Activated CD8-positive, alpha-beta memory T cell treated with anti-CD3 and anti-CD28 coated beads, Interleukin-2, amount 10 ng/mL, durations not matched to agents 7 days and 5 days (primary cell): ENCODE measurements at regions not wholly inside any gene's neighbourhood (a gene's known extent, or its start where the extent isn't known, plus 50 kb on each side); places are given as distances from the start of the nearest gene placed in this dataset.

Experiments used
- ATAC-seq: fragments of 150-1000 bp; cut with Tn5 transposase; one replicate; pipeline ENCODE4 v1.10.0; 2021; ENCODE audit warnings: moderate library complexity
- CTCF ChIA-PET: fragments of 350-600 bp; sonication (Branson Sonifier 250); formaldehyde crosslinking; loops from one replicate; lab custom pipeline; 2021; ENCODE audit warnings: antibody characterized with exemption; lab: Charles Lee
- DNase-seq: peaks from one replicate; pipeline ENCODE4 v3.0.0-alpha.2; 2020
- H3K27ac Mint-ChIP-seq: one replicate; pipeline ENCODE4 v1.8.0; 2021; ENCODE audit warnings: mild to moderate bottlenecking, mixed read lengths
- H3K27me3 Mint-ChIP-seq: one replicate; pipeline ENCODE4 v1.8.0; 2021; ENCODE audit warnings: mixed read lengths
- H3K36me3 Mint-ChIP-seq: one replicate; pipeline ENCODE4 v1.8.0; 2021; ENCODE audit warnings: mild to moderate bottlenecking, mixed read lengths
- H3K4me1 Mint-ChIP-seq: one replicate; pipeline ENCODE4 v1.8.0; 2021; ENCODE audit warnings: mixed read lengths
- H3K4me3 Mint-ChIP-seq: one replicate; pipeline ENCODE4 v1.8.0; 2021; ENCODE audit warnings: mild to moderate bottlenecking, moderate library complexity, mixed read lengths
- H3K9me3 Mint-ChIP-seq: one replicate; pipeline ENCODE4 v1.8.0; 2022; ENCODE audit warnings: low read depth, mixed read lengths

- peaks cover 5% of the 10 kb centered on the region for H3K27me3 Mint-ChIP-seq
- no peaks in the 10 kb centered on the region for H3K9me3 Mint-ChIP-seq
- no peak for DNase-seq
- H3K27ac Mint-ChIP-seq: no peak overlapping the region
- H3K4me3 Mint-ChIP-seq: no peak overlapping the region
- CTCF ChIA-PET: no interaction called here
- no peaks in the 10 kb centered on the region for H3K36me3 Mint-ChIP-seq
- H3K4me1 Mint-ChIP-seq: no peaks in the 10 kb centered on the region
- ATAC-seq: no peak
Observed at GRCh38 chr11:70759846-70760245, 361.5 kb downstream of the CTTN start.

GRCh38 chr11:70760416-70761020 is 362.2 kb downstream of the CTTN start:
- no peak for ATAC-seq
- Mint-ChIP-seq H3K27ac (no peak overlapping the region), H3K9me3 (no peaks in the 10 kb centered on the region), H3K36me3 (no peaks in the 10 kb centered on the region), H3K4me1 (no peaks in the 10 kb centered on the region), H3K4me3 (no peak overlapping the region), H3K27me3 (peaks cover 5% of the 10 kb centered on the region)
- no peak for DNase-seq
- CTCF ChIA-PET: no interaction called here

GRCh38 chr11:70761094-70761907 is 363.0 kb downstream of the CTTN start:
- ATAC-seq (no peak), DNase-seq (no peak)
- H3K27ac Mint-ChIP-seq: no peak overlapping the region
- H3K4me1 Mint-ChIP-seq: no peaks in the 10 kb centered on the region
- no peak overlapping the region for H3K4me3 Mint-ChIP-seq
- H3K27me3 Mint-ChIP-seq: peaks cover 5% of the 10 kb centered on the region
- no peaks in the 10 kb centered on the region for H3K36me3 Mint-ChIP-seq
- CTCF ChIA-PET: no interaction called here
- no peaks in the 10 kb centered on the region for H3K9me3 Mint-ChIP-seq

- no peak for ATAC-seq
- H3K4me3 Mint-ChIP-seq: no peak overlapping the region
- no peaks in the 10 kb centered on the region for H3K27me3 Mint-ChIP-seq
- no peaks in the 10 kb centered on the region for H3K4me1 Mint-ChIP-seq
- no peaks in the 10 kb centered on the region for H3K9me3 Mint-ChIP-seq
- CTCF ChIA-PET: interaction anchor here (0.6 kb wide), 1 partner anchor 53 kb away, joined by 3 read pairs; no protein-coding TSS in a partner anchor
- no peak for DNase-seq
- H3K36me3 Mint-ChIP-seq: no peaks in the 10 kb centered on the region
- no peak overlapping the region for H3K27ac Mint-ChIP-seq
Observed at GRCh38 chr11:70761908-70762337, 363.6 kb downstream of the CTTN start.

GRCh38 chr11:70762810-70763209 is 364.5 kb downstream of the CTTN start:
- no peaks in the 10 kb centered on the region for H3K36me3 Mint-ChIP-seq
- no peaks in the 10 kb centered on the region for H3K9me3 Mint-ChIP-seq
- CTCF ChIA-PET: no interaction called here
- ATAC-seq: no peak
- H3K4me3 Mint-ChIP-seq: no peak overlapping the region
- H3K27me3 Mint-ChIP-seq: no peaks in the 10 kb centered on the region
- H3K4me1 Mint-ChIP-seq: no peaks in the 10 kb centered on the region
- no peak overlapping the region for H3K27ac Mint-ChIP-seq
- no peak for DNase-seq

- no peaks in the 10 kb centered on the region for H3K27me3 Mint-ChIP-seq
- no peaks in the 10 kb centered on the region for H3K4me1 Mint-ChIP-seq
- H3K36me3 Mint-ChIP-seq: no peaks in the 10 kb centered on the region
- ATAC-seq (no peak), DNase-seq (no peak)
- CTCF ChIA-PET: no interaction called here
- no peak overlapping the region for H3K27ac Mint-ChIP-seq
- H3K4me3 Mint-ChIP-seq: no peak overlapping the region
- H3K9me3 Mint-ChIP-seq: no peaks in the 10 kb centered on the region
Observed at GRCh38 chr11:70763606-70764005, 365.3 kb downstream of the CTTN start.

- DNase-seq (no peak), ATAC-seq (no peak)
- Mint-ChIP-seq H3K4me3 (no peak overlapping the region), H3K9me3 (no peaks in the 10 kb centered on the region), H3K36me3 (no peaks in the 10 kb centered on the region), H3K27me3 (no peaks in the 10 kb centered on the region), H3K27ac (no peak overlapping the region), H3K4me1 (no peaks in the 10 kb centered on the region)
- CTCF ChIA-PET: no interaction called here
Observed at GRCh38 chr11:70764356-70764905, 366.1 kb downstream of the CTTN start.

GRCh38 chr11:70766901-70767300 is 368.6 kb downstream of the CTTN start:
- Mint-ChIP-seq H3K27ac (no peak overlapping the region), H3K27me3 (no peaks in the 10 kb centered on the region), H3K9me3 (no peaks in the 10 kb centered on the region), H3K36me3 (no peaks in the 10 kb centered on the region), H3K4me1 (no peaks in the 10 kb centered on the region), H3K4me3 (no peak overlapping the region)
- ATAC-seq: no peak
- CTCF ChIA-PET: no interaction called here
- DNase-seq: no peak

GRCh38 chr11:70768346-70769095 is 370.2 kb downstream of the CTTN start:
- H3K27me3 Mint-ChIP-seq: no peaks in the 10 kb centered on the region
- H3K36me3 Mint-ChIP-seq: no peaks in the 10 kb centered on the region
- no peak overlapping the region for H3K27ac Mint-ChIP-seq
- no peak for DNase-seq
- no peaks in the 10 kb centered on the region for H3K9me3 Mint-ChIP-seq
- ATAC-seq: no peak
- H3K4me1 Mint-ChIP-seq: no peaks in the 10 kb centered on the region
- CTCF ChIA-PET: no interaction called here
- H3K4me3 Mint-ChIP-seq: no peak overlapping the region

- no peaks in the 10 kb centered on the region for H3K36me3 Mint-ChIP-seq
- peaks cover 2% of the 10 kb centered on the region for H3K9me3 Mint-ChIP-seq
- ATAC-seq (no peak), DNase-seq (no peak)
- H3K27me3 Mint-ChIP-seq: no peaks in the 10 kb centered on the region
- CTCF ChIA-PET: no interaction called here
- H3K4me3 Mint-ChIP-seq: no peak overlapping the region
- H3K27ac Mint-ChIP-seq: no peak overlapping the region
- H3K4me1 Mint-ChIP-seq: no peaks in the 10 kb centered on the region
Observed at GRCh38 chr11:70769106-70769505, 370.8 kb downstream of the CTTN start.

- H3K4me1 Mint-ChIP-seq: no peaks in the 10 kb centered on the region
- no peaks in the 10 kb centered on the region for H3K36me3 Mint-ChIP-seq
- no peak for DNase-seq
- CTCF ChIA-PET: no interaction called here
- H3K27ac Mint-ChIP-seq: no peak overlapping the region
- ATAC-seq: no peak
- H3K9me3 Mint-ChIP-seq: peaks cover 2% of the 10 kb centered on the region
- H3K4me3 Mint-ChIP-seq: no peak overlapping the region
- H3K27me3 Mint-ChIP-seq: no peaks in the 10 kb centered on the region
Observed at GRCh38 chr11:70769521-70769920, 371.2 kb downstream of the CTTN start.

GRCh38 chr11:70771099-70771885 is 373.0 kb downstream of the CTTN start:
- no peak for ATAC-seq
- no peaks in the 10 kb centered on the region for H3K4me1 Mint-ChIP-seq
- H3K9me3 Mint-ChIP-seq: peaks cover 2% of the 10 kb centered on the region
- no peak for DNase-seq
- no peak overlapping the region for H3K4me3 Mint-ChIP-seq
- CTCF ChIA-PET: no interaction called here
- no peaks in the 10 kb centered on the region for H3K36me3 Mint-ChIP-seq
- H3K27ac Mint-ChIP-seq: no peak overlapping the region
- no peaks in the 10 kb centered on the region for H3K27me3 Mint-ChIP-seq

- CTCF ChIA-PET: no interaction called here
- no peak for ATAC-seq
- H3K4me3 Mint-ChIP-seq: no peak overlapping the region
- H3K9me3 Mint-ChIP-seq: peaks cover 2% of the 10 kb centered on the region
- no peak for DNase-seq
- H3K27me3 Mint-ChIP-seq: no peaks in the 10 kb centered on the region
- no peaks in the 10 kb centered on the region for H3K4me1 Mint-ChIP-seq
- H3K36me3 Mint-ChIP-seq: no peaks in the 10 kb centered on the region
- H3K27ac Mint-ChIP-seq: no peak overlapping the region
Observed at GRCh38 chr11:70772950-70773349, 374.6 kb downstream of the CTTN start.
